ENCODE measurements at regions not wholly inside any gene's neighbourhood (a gene's known extent, or its start where the extent isn't known, plus 50 kb on each side); places are given as distances from the start of the nearest gene placed in this dataset.

DNA sequence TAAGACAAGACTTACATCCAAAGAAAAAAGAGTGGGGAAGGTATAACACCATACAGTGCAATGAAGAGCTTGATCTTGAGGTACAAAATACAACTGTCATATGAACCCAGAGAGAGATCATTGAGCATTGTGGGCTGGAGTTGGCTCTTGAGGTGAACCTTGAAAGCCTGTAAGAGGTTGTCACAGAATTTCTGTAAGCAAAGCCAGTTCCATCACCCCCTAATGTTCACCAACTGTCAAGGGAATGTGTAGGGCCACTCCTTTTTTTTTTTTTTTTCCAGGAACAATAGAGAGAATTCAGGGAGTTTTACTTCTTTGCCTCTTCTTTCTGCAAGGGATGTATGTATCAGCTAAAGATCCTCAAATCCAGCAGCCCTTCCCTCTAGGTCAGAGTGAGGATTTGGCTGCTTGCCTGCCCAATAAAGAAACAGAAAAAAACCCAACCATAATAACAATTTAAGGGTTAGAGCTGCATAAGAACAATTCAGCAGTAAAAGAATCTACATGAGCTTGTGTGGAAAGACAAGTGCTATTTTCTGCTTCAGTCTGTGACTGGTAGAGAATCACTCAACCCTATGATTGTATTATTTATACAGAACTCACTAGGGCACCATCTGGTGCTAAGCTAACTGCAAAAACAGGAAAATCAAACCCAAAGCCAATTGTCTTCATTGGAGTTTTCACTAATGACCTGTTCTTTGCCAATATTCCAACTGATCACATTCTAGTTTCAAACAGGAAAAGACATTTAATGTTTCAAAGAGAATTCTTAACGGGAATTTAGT, 217.5 kb upstream of the TEX13C start:
- H3K27me3 ChIP-seq: no peaks in the 10 kb centered on the region
- H3K27ac ChIP-seq: no peak overlapping the region
- H3K9me3 ChIP-seq: no peaks in the 10 kb centered on the region
- no peak overlapping the region for H3K4me3 ChIP-seq
- TF ChIP-seq CTCF (IDR thresholded peaks at IDR 0.05) (no peak), POLR2A (IDR thresholded peaks at IDR 0.05) (no peak), POLR2AphosphoS5 (IDR thresholded peaks at IDR 0.05) (no peak)
- intact Hi-C loops (cut with DNase I; ENCODE audit: low total_unique reads): no loop called here
- H3K36me3 ChIP-seq: no peaks in the 10 kb centered on the region
- no peak for DNase-seq (ENCODE audit: low spot score in 2 of 2)
- no peaks in the 10 kb centered on the region for H3K4me1 ChIP-seq

- intact Hi-C loops (cut with DNase I; ENCODE audit: low total_unique reads): no loop called here
- TF ChIP-seq POLR2AphosphoS5 (IDR thresholded peaks at IDR 0.05): no peak
- TF ChIP-seq CTCF (IDR thresholded peaks at IDR 0.05): no peak
- TF ChIP-seq POLR2A (IDR thresholded peaks at IDR 0.05): no peak
These were observed 216.0 kb upstream of the TEX13C start for GRCh38 chrX:125103693-125104092.

DNA sequence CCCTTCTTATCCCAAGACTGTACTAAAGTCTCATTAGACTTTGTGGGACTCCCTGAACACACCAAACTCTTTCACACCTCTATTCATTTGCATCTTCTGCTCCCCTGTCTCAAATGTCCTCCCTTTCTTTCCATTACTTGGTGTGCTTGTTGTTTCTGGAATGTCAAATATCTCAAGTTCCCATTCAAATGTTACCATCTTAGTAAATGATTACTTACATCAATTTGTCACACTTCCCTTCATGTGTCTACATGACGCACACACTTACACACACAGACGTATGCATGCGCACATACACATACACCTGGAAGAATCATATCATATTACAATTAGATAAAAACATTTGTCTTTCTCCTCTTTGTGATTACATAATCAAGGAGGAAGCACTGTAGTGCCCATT, 210.8 kb upstream of the TEX13C start:
- no peak for DNase-seq (ENCODE audit: low spot score in 2 of 2)
- Histone ChIP-seq H3K4me1 (no peaks in the 10 kb centered on the region), H3K36me3 (no peaks in the 10 kb centered on the region), H3K9me3 (no peaks in the 10 kb centered on the region), H3K27ac (no peak overlapping the region), H3K4me3 (no peak overlapping the region), H3K27me3 (peaks cover 0 to 4% of the 10 kb centered on the region in 2 donors)
- intact Hi-C loops (cut with DNase I; ENCODE audit: low total_unique reads): loop anchor here (5.0 kb wide), 1 partner anchor 693 kb away; no protein-coding TSS in a partner anchor
- TF ChIP-seq POLR2A (IDR thresholded peaks at IDR 0.05) (no peak), POLR2AphosphoS5 (IDR thresholded peaks at IDR 0.05) (no peak), CTCF (IDR thresholded peaks at IDR 0.05) (no peak)

More at GRCh38 chrX:125103693-125104092, 216.0 kb upstream of the TEX13C start:
- H3K4me3 ChIP-seq: no peak overlapping the region
- no peaks in the 10 kb centered on the region for H3K27me3 ChIP-seq
- no peaks in the 10 kb centered on the region for H3K36me3 ChIP-seq
- no peaks in the 10 kb centered on the region for H3K9me3 ChIP-seq
- H3K4me1 ChIP-seq: no peaks in the 10 kb centered on the region
- H3K27ac ChIP-seq: no peak overlapping the region
- DNase-seq (ENCODE audit: low spot score in 2 of 2): no peak

DNA sequence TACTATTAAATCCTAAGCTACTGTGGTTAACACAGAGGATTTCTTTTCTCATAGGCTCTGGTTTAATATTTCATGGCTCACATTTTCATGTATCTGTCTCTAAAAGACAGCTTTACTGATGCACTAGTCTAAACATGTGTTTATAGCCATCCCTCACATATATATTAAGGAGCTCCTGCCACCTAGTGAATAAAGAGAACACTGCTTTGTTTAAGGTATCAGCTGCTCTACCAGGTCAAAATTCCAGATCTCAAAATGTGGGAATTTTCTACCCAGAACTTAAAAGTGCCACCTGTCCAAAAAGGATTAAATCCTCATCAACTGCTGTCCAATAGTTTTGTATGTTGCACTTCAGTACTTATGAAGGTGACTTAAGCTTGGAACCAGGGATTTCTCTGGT, 188.5 kb upstream of the TEX13C start:
- no peak for DNase-seq (ENCODE audit: low spot score in 2 of 2)
- no peak overlapping the region for H3K27ac ChIP-seq
- TF ChIP-seq POLR2A (IDR thresholded peaks at IDR 0.05) (no peak), POLR2AphosphoS5 (IDR thresholded peaks at IDR 0.05) (no peak), CTCF (IDR thresholded peaks at IDR 0.05) (no peak)
- H3K9me3 ChIP-seq: no peaks in the 10 kb centered on the region
- intact Hi-C loops (cut with DNase I; ENCODE audit: low total_unique reads): no loop called here
- H3K36me3 ChIP-seq: no peaks in the 10 kb centered on the region
- peaks cover 0 to 6% of the 10 kb centered on the region in 2 donors for H3K27me3 ChIP-seq
- H3K4me3 ChIP-seq: no peak overlapping the region
- H3K4me1 ChIP-seq: no peaks in the 10 kb centered on the region

- TF ChIP-seq POLR2A (IDR thresholded peaks at IDR 0.05): no peak
- peaks cover 0 to 2% of the 10 kb centered on the region in 2 donors for H3K27me3 ChIP-seq
- no peak for DNase-seq (ENCODE audit: low spot score in 2 of 2)
- intact Hi-C loops (cut with DNase I; ENCODE audit: low total_unique reads): no loop called here
- H3K27ac ChIP-seq: no peak overlapping the region
- no peaks in the 10 kb centered on the region for H3K9me3 ChIP-seq
- no peaks in the 10 kb centered on the region for H3K4me1 ChIP-seq
- H3K4me3 ChIP-seq: no peak overlapping the region
- H3K36me3 ChIP-seq: no peaks in the 10 kb centered on the region
These were observed 187.4 kb upstream of the TEX13C start for GRCh38 chrX:125132274-125132673.

Measured in breast epithelium (tissue), 4 donors.